HFF-Myc (cell line): ENCODE measurements at regions not wholly inside any gene's neighbourhood (a gene's known extent, or its start where the extent isn't known, plus 50 kb on each side); places are given as distances from the start of the nearest gene placed in this dataset.

Experiments
- DNase-seq: peaks from one replicate; pipeline ENCODE4 v3.0.0-alpha.2; 2011; ENCODE audit warnings: low read depth; ENCODE audit errors: extremely low read depth
- H3K4me3 ChIP-seq: replicated peaks from 2 replicates; pipeline ENCODE4 v1.5.1; 2011; ENCODE audit warnings: low read depth, mild to moderate bottlenecking, control low read depth, low read length
- TF ChIP-seq, protein P1 (sequence below): IDR thresholded peaks from 2 replicates; pipeline ENCODE4 v1.5.1; 2012; ENCODE audit warnings: mild to moderate bottlenecking, low read depth, low read length, control low read depth; ENCODE audit errors: missing control alignments

DNA sequence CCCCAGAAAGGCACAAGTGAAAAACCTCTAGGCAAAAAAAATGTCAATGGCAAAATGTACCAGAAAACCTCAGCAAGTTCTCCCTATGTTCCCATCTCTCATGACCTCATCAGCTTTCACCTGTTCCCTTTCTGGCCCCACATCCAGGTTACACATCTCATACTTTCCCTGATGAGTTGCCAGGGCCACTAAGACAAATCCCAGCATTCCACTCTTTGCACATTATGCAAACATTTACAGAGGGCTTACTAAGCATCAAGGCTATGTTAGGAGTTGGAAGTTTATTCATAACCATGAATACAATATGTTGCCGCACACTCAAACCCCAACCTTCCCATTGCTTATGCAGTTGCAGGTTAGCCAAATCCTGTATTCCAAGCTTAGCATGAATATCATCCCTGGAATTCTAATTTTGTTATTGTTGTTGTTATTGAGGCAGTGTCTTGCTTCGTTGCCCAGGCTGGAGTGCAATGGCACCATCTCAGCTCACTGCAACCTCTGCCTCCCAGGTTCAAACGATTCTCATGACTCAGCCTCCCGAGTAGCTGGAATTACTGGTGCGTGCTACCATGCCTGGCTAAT, 129.3 kb upstream of the UBE2E2 start:
- no peak for DNase-seq

DNA sequence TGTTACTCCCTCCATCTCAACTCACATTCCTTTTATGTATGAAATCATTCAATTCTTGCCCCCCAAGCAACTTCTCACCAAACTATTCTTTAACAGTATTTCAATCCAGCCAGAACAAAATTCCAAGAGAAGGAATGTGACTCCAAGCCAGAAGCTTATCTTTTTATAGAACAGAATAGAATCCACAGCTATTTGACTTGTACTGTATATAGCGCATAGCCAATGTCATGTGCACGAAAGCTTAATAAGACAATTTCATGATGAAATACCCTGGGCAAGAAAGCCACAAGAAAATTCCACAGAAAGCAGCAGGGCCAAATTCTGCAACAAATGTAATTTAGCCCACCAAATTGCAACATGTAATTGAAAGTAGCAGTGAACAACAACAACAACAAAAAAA, 127.6 kb upstream of the UBE2E2 start:
- TF ChIP-seq, protein P1, sequence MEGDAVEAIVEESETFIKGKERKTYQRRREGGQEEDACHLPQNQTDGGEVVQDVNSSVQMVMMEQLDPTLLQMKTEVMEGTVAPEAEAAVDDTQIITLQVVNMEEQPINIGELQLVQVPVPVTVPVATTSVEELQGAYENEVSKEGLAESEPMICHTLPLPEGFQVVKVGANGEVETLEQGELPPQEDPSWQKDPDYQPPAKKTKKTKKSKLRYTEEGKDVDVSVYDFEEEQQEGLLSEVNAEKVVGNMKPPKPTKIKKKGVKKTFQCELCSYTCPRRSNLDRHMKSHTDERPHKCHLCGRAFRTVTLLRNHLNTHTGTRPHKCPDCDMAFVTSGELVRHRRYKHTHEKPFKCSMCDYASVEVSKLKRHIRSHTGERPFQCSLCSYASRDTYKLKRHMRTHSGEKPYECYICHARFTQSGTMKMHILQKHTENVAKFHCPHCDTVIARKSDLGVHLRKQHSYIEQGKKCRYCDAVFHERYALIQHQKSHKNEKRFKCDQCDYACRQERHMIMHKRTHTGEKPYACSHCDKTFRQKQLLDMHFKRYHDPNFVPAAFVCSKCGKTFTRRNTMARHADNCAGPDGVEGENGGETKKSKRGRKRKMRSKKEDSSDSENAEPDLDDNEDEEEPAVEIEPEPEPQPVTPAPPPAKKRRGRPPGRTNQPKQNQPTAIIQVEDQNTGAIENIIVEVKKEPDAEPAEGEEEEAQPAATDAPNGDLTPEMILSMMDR = no peak

More for the DNA sequence above, 129.3 kb upstream of the UBE2E2 start:
- H3K4me3 ChIP-seq = no peak overlapping the region
- TF ChIP-seq, protein P1 = no peak

DNA sequence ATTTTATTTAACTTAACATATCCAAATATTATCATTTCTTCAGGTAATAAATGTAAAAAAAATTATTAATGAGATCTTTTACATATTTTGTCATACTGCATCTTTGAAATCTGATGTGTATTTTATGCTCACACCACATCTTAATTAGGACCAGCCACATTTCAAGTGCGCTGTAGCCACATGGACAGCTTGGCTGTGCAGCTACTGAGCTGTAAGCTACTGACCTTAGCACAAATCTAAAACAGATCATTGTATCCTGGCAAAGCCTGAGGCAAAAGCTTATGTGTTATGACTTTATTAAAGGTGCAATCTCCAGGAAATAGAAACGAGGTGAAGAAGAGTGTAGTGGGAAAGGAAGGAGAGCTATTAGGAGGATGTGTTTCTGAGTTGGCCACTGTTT, 126.7 kb upstream of the UBE2E2 start:
- TF ChIP-seq, protein P1 = no peak
- no peak for DNase-seq
- no peak overlapping the region for H3K4me3 ChIP-seq

More for the DNA sequence above, 127.6 kb upstream of the UBE2E2 start:
- no peak overlapping the region for H3K4me3 ChIP-seq
- DNase-seq = no peak

DNA sequence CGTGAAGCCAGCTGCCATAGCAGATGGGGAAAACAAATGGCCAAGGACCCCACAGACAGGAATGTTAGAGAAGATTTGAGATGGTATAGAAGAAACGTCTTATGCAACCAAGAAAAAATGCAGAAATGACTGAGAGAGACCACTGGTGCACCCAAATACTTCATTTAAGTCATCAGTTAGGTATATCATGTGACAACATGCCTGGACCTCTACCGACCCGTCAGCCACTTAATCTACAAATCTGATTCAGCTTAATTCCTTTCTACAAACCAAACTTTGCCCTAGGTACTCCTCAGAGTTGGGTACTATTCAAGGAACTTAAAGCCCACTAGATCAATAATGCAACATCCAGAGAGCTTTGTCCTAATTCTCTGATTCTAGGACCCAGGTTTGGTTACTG, 126.0 kb upstream of the UBE2E2 start:
- DNase-seq = no peak
- no peak overlapping the region for H3K4me3 ChIP-seq
- TF ChIP-seq, protein P1 = no peak

DNA sequence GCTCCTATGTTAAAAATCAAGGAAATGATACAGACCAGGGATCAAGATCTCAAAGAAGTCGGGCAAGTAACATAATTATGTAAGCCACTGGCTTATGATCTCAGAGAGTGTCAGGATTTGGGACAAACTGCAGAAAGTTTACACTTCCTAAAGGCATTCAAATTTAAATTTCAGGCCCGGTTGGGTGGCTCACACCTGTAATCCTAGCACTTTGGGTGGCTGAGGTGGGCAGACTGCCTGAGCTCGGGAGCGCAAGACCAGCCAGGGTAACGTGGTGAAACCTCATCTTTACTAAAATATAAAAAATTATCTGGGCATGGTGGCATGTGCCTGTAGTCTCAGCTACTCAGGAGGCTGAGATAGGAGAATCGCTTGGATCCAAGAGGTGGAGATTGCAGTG, 124.4 kb upstream of the UBE2E2 start:
- no peak for DNase-seq
- no peak overlapping the region for H3K4me3 ChIP-seq
- TF ChIP-seq, protein P1 = no peak

DNA sequence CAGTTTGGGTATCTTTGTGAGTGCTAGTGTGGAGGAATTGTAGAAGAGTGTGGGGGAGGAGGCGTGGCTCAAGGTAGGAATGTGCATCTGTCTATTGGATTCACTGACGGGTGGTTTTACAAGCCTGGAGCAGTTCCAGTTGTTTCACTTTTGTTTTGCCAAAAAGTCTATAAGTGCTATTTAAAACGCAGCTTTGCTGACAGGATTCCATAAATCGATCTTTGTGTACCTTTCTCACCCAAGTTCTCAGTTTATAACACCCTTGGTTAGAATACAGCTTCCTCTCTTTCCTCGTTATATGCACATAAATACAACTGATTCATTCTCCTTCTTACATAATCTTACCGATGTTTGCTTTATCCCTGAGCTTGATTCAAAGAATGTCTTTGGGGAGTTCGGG, 123.2 kb upstream of the UBE2E2 start:
- no peak for DNase-seq
- no peak overlapping the region for H3K4me3 ChIP-seq
- TF ChIP-seq, protein P1 = no peak

DNA sequence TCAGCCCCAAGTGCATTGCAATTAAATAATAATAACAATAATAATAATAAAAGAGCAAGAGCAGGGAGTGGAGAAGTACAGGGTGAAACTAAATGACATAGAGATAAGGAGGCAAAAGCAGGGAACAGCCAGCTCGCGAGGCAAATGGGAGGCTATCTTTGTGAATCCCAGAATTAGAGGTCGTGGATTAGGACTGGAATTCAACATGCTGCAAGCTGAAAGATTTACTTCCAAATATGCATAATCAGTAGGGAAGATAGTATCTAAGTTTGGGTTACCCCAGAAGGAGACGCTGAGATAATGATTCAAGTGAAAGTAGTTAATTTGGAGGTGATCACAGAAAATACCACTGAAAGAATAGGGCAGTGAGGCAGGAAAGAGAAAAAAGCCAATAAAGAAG, 119.4 kb upstream of the UBE2E2 start:
- TF ChIP-seq, protein P1 = no peak
- H3K4me3 ChIP-seq = no peak overlapping the region
- no peak for DNase-seq
